Fibroblast of lung (primary cell): ENCODE measurements at regions not wholly inside any gene's neighbourhood (a gene's known extent, or its start where the extent isn't known, plus 50 kb on each side); places are given as distances from the start of the nearest gene placed in this dataset.

Source experiments
- DNase-seq, 2 donors: peaks; one replicate each; pipeline versions ENCODE4 v3.0.0 to v3.0.0-alpha.2; 2010; ENCODE audit warnings: low read depth in 2 of 2
- H2AFZ ChIP-seq: 2 replicates; pipeline ENCODE4 v1.5.1; 2012; ENCODE audit warnings: low read length, control low read depth, inconsistent platforms
- H3K27ac ChIP-seq: 2 replicates; pipeline ENCODE4 v1.5.1; 2011; ENCODE audit warnings: low read length, control low read depth; ENCODE audit not compliant: insufficient read depth
- H3K27me3 ChIP-seq: 2 replicates; pipeline ENCODE4 v1.5.1; 2011; ENCODE audit warnings: mild to moderate bottlenecking, low read length; ENCODE audit not compliant: control insufficient read depth, insufficient read depth
- H3K36me3 ChIP-seq: 2 replicates; pipeline ENCODE4 v1.5.1; 2011; ENCODE audit warnings: low read length; ENCODE audit not compliant: control insufficient read depth, insufficient read depth
- H3K4me1 ChIP-seq: 2 replicates; pipeline ENCODE4 v1.5.1; 2011; ENCODE audit warnings: low read length; ENCODE audit not compliant: control insufficient read depth, insufficient read depth; ENCODE audit errors: extremely low read depth
- H3K4me2 ChIP-seq: 2 replicates; pipeline ENCODE4 v1.5.1; 2011; ENCODE audit warnings: low read length, control low read depth; ENCODE audit not compliant: insufficient read depth; ENCODE audit errors: extremely low read depth
- H3K4me3 ChIP-seq, 4 experiments: fragments of 200-600 bp in 1 of 4; sonication (generic) in 1 of 4; replicated peaks in 1 of 4; 2 replicates each; pipeline ENCODE4 v1.5.1; 2011 to 2016; ENCODE audit warnings: low read length in 4 of 4, low read depth in 3 of 4, mild to moderate bottlenecking in 3 of 4, control low read depth in 2 of 4, inconsistent platforms in 1 of 4, mixed read lengths in 1 of 4; ENCODE audit not compliant: insufficient read depth in 1 of 4; ENCODE audit errors: control extremely low read depth in 1 of 4
- H3K79me2 ChIP-seq: 2 replicates; pipeline ENCODE4 v1.5.1; 2012; ENCODE audit warnings: mild to moderate bottlenecking, low read length, inconsistent platforms; ENCODE audit not compliant: control insufficient read depth, insufficient read depth
- H3K9ac ChIP-seq: 2 replicates; pipeline ENCODE4 v1.5.1; 2011; ENCODE audit warnings: mild to moderate bottlenecking, low read length, control low read depth; ENCODE audit not compliant: insufficient read depth
- H3K9me3 ChIP-seq: 2 replicates; pipeline ENCODE4 v1.5.1; 2012; ENCODE audit warnings: low read depth, low read length; ENCODE audit not compliant: control insufficient read depth, insufficient read depth
- H4K20me1 ChIP-seq: 2 replicates; pipeline ENCODE4 v1.5.1; 2011; ENCODE audit warnings: low read length; ENCODE audit not compliant: control insufficient read depth, insufficient read depth; ENCODE audit errors: extremely low read depth
- EZH2 ChIP-seq: IDR thresholded peaks from 2 replicates; pipeline ENCODE4 v1.5.1; 2012; ENCODE audit warnings: low read length, control low read depth, mild to moderate bottlenecking; ENCODE audit errors: missing control alignments
- TF ChIP-seq, protein P1 (sequence below), 2 donors: IDR thresholded peaks in 1 of 2; conservative IDR thresholded peaks in 1 of 2; 1 replicate in 1 of 2; 2 replicates in 1 of 2; pipeline ENCODE4 v1.5.1; 2011 to 2012; ENCODE audit warnings: low read length in 2 of 2, control low read depth in 1 of 2, inconsistent platforms in 1 of 2, low read depth in 1 of 2, mild to moderate bottlenecking in 1 of 2

DNA sequence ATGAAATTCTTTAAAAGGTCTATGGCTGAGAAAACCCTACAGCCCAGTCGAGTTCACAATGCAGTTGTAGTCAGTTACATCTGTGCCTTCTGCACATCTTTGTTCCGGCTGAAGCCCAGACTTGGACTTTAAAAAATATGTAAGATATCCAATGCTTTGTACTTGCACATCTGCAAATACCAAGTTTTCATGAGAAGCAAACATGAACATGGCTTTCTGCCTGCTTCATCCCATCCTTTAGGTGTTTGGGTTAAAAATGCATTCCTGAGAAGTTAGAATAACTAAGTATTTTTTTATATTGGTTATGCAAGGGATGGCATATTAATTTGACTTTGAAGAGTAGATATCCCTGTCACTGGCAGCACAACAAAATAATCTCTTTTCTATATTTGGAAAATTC lies 528.4 kb downstream of the METTL15 start:
- DNase-seq: no peak
- no peak overlapping the region for H3K9ac ChIP-seq
- H2AFZ ChIP-seq: no peak overlapping the region
- no peaks in the 10 kb centered on the region for H3K9me3 ChIP-seq
- no peaks in the 10 kb centered on the region for H3K27me3 ChIP-seq
- peaks cover 3% of the 10 kb centered on the region for H3K4me1 ChIP-seq
- no peak for TF ChIP-seq EZH2
- TF ChIP-seq, protein P1, sequence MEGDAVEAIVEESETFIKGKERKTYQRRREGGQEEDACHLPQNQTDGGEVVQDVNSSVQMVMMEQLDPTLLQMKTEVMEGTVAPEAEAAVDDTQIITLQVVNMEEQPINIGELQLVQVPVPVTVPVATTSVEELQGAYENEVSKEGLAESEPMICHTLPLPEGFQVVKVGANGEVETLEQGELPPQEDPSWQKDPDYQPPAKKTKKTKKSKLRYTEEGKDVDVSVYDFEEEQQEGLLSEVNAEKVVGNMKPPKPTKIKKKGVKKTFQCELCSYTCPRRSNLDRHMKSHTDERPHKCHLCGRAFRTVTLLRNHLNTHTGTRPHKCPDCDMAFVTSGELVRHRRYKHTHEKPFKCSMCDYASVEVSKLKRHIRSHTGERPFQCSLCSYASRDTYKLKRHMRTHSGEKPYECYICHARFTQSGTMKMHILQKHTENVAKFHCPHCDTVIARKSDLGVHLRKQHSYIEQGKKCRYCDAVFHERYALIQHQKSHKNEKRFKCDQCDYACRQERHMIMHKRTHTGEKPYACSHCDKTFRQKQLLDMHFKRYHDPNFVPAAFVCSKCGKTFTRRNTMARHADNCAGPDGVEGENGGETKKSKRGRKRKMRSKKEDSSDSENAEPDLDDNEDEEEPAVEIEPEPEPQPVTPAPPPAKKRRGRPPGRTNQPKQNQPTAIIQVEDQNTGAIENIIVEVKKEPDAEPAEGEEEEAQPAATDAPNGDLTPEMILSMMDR (conservative IDR thresholded peaks at IDR 0.05 in 1 of 2, IDR thresholded peaks at IDR 0.05 in 1 of 2; ENCODE audit: low read depth in 1 of 2, low read length in 2 of 2): no peak
- no peaks in the 10 kb centered on the region for H3K36me3 ChIP-seq
- no peak overlapping the region for H3K4me2 ChIP-seq
- H3K4me3 ChIP-seq: no peak overlapping the region
- no peaks in the 10 kb centered on the region for H4K20me1 ChIP-seq
- H3K79me2 ChIP-seq: no peaks in the 10 kb centered on the region
- no peak overlapping the region for H3K27ac ChIP-seq

DNA sequence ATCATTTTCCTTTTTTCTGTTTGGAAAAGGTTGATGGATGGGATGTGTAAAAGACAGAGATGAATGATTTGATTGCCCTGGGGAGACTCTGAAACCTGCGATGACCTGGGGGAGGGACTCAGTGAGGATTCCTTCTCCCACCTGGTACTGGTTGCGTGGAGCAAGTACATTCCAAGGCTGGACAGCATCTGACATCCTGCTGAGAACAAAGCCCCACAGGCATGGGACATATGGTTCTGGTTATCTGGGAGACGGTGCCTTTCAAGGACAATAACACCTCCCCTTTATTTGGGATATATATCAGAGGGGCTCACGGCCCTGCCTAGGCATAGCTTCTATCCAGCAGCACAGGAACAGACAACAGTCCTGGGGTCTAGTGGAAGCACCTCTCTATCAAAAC lies 527.8 kb downstream of the METTL15 start:
- TF ChIP-seq EZH2: no peak
- TF ChIP-seq, protein P1 (conservative IDR thresholded peaks at IDR 0.05 in 1 of 2, IDR thresholded peaks at IDR 0.05 in 1 of 2; ENCODE audit: low read depth in 1 of 2, low read length in 2 of 2): no peak
- Histone ChIP-seq H3K9ac (no peak overlapping the region), H3K79me2 (no peaks in the 10 kb centered on the region), H3K4me3 (no peak overlapping the region), H3K4me2 (no peak overlapping the region), H3K27ac (no peak overlapping the region), H4K20me1 (no peaks in the 10 kb centered on the region), H3K9me3 (no peaks in the 10 kb centered on the region), H3K4me1 (peaks cover 3% of the 10 kb centered on the region), H2AFZ (no peak overlapping the region), H3K36me3 (no peaks in the 10 kb centered on the region), H3K27me3 (no peaks in the 10 kb centered on the region)
- no peak for DNase-seq

DNA sequence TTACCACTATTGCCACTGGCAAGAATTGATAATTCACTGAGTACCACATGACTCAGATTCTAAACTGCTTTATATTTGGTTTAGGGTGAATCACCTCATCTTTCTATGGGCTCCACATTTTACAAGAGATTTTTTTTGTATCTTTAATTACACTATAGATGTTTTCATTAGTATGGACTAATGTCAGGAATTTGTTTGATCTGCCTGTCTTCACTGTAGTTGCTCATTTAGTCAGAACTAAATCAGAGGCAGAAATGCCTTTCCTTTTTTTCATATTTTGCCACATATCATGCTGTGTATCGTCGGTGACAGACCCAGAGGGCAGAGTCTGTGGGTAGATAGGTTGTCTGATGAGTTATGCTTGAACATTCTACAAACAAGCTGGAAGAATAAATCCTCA lies 524.1 kb downstream of the METTL15 start:
- Histone ChIP-seq H2AFZ (no peak overlapping the region), H3K36me3 (no peaks in the 10 kb centered on the region), H3K79me2 (no peaks in the 10 kb centered on the region), H4K20me1 (no peaks in the 10 kb centered on the region), H3K4me2 (no peak overlapping the region), H3K4me3 (no peak overlapping the region), H3K27ac (no peak overlapping the region), H3K4me1 (peaks cover 3% of the 10 kb centered on the region), H3K9me3 (no peaks in the 10 kb centered on the region), H3K27me3 (no peaks in the 10 kb centered on the region), H3K9ac (no peak overlapping the region)
- peak in 1 of 2 donors; percentile 40 for DNase-seq
- TF ChIP-seq, protein P1 (conservative IDR thresholded peaks at IDR 0.05 in 1 of 2, IDR thresholded peaks at IDR 0.05 in 1 of 2; ENCODE audit: low read depth in 1 of 2, low read length in 2 of 2): no peak
